IMR-90 (cell line): ENCODE measurements at regions not wholly inside any gene's neighbourhood (a gene's known extent, or its start where the extent isn't known, plus 50 kb on each side); places are given as distances from the start of the nearest gene placed in this dataset.

Source experiments
- ATAC-seq: fragments of 200-7000 bp; cut with Tn5 transposase; 2 replicates; pipeline ENCODE4 v1.9.1; 2020; ENCODE audit warnings: low read depth, mild to moderate bottlenecking, moderate library complexity
- BruUV-seq: library from RNA; stranded (reverse); fragments of 400-500 nt; replicated peaks from 2 replicates; lab custom pipeline; 2021; lab: Mats Ljungman, UMichigan
- CTCF ChIA-PET: fragments of 300-600 bp; formaldehyde crosslinking; extraction: SDS; loops from one replicate; lab custom pipeline; 2021; ENCODE audit warnings: antibody characterized with exemption; lab: Yijun Ruan, JAX
- POLR2A ChIA-PET: fragments of 300-600 bp; sonication (Branson Sonifier 250); formaldehyde crosslinking; loops from one replicate; lab custom pipeline; 2022; ENCODE audit warnings: antibody characterized with exemption; ENCODE audit not compliant: unreplicated experiment; lab: Charles Lee
- DNase-seq: peaks from one replicate; pipeline ENCODE4 v3.0.0; 2013
- H2AFZ ChIP-seq: replicated peaks from 2 replicates; pipeline ENCODE3; 2013; ENCODE audit warnings: low read length, mild to moderate bottlenecking; ENCODE audit not compliant: poor library complexity
- H2AK5ac ChIP-seq: 2 replicates; pipeline ENCODE4 v1.6.1; 2013; ENCODE audit warnings: low read depth, low read length, inconsistent platforms
- H2AK9ac ChIP-seq: replicated peaks from 2 replicates; pipeline ENCODE3; 2013; ENCODE audit warnings: mild to moderate bottlenecking, low read depth, low read length, moderate library complexity; ENCODE audit not compliant: poor library complexity
- H2BK120ac ChIP-seq: 2 replicates; pipeline ENCODE4 v1.6.1; 2013; ENCODE audit warnings: low read depth, low read length, inconsistent platforms
- H2BK15ac ChIP-seq: 3 replicates; pipeline ENCODE4 v1.6.1; 2013; ENCODE audit warnings: low read depth, low read length, inconsistent platforms
- H2BK20ac ChIP-seq: 2 replicates; pipeline ENCODE4 v1.6.1; 2013; ENCODE audit warnings: low read depth, mild to moderate bottlenecking, inconsistent platforms, low read length, moderate library complexity
- H2BK5ac ChIP-seq: 2 replicates; pipeline ENCODE4 v1.6.1; 2013; ENCODE audit warnings: mild to moderate bottlenecking, low read depth, low read length, inconsistent platforms; ENCODE audit not compliant: poor library complexity, severe bottlenecking
- H3K14ac ChIP-seq: replicated peaks from 2 replicates; pipeline ENCODE4 v1.6.1; 2013; ENCODE audit warnings: low read depth, low read length, inconsistent platforms
- H3K18ac ChIP-seq: 2 replicates; pipeline ENCODE4 v1.6.1; 2013; ENCODE audit warnings: low read depth, low read length, control low read depth
- H3K23ac ChIP-seq: 2 replicates; pipeline ENCODE4 v1.6.1; 2013; ENCODE audit warnings: low read depth, low read length, inconsistent platforms
- H3K27ac ChIP-seq: 2 replicates; pipeline ENCODE4 v1.5.1; 2013; ENCODE audit warnings: mild to moderate bottlenecking, control low read depth, low read length; ENCODE audit not compliant: insufficient read depth
- H3K27me3 ChIP-seq: 2 replicates; pipeline ENCODE4 v1.6.1; 2013; ENCODE audit warnings: low read length; ENCODE audit not compliant: control insufficient read depth, insufficient read depth
- H3K36me3 ChIP-seq: 2 replicates; pipeline ENCODE4 v1.6.1; 2013; ENCODE audit warnings: low read length, mixed read lengths; ENCODE audit not compliant: control insufficient read depth, insufficient read depth
- H3K4ac ChIP-seq: 2 replicates; pipeline ENCODE4 v1.6.1; 2013; ENCODE audit warnings: low read depth, low read length, inconsistent platforms
- H3K4me1 ChIP-seq: 2 replicates; pipeline ENCODE4 v1.6.1; 2013; ENCODE audit warnings: low read length, mixed read lengths; ENCODE audit not compliant: control insufficient read depth, insufficient read depth
- H3K4me2 ChIP-seq: 2 replicates; pipeline ENCODE4 v1.6.1; 2013; ENCODE audit warnings: low read depth, mild to moderate bottlenecking, control low read depth, low read length, moderate library complexity
- H3K4me3 ChIP-seq: 2 replicates; pipeline ENCODE4 v1.5.1; 2013; ENCODE audit warnings: low read depth, mild to moderate bottlenecking, control low read depth, low read length, moderate library complexity; ENCODE audit not compliant: insufficient read depth
- H3K56ac ChIP-seq: 2 replicates; pipeline ENCODE4 v1.6.1; 2013; ENCODE audit warnings: low read length, inconsistent platforms; ENCODE audit not compliant: insufficient read depth; ENCODE audit errors: extremely low read depth
- H3K79me1 ChIP-seq, 2 experiments: 2 replicates each; pipeline ENCODE4 v1.6.1; 2013; ENCODE audit warnings: low read length in 2 of 2, inconsistent platforms in 1 of 2, low read depth in 1 of 2
- H3K9ac ChIP-seq: 2 replicates; pipeline ENCODE4 v1.6.1; 2013; ENCODE audit warnings: low read depth, low read length, control low read depth
- H3K9me1 ChIP-seq: 2 replicates; pipeline ENCODE4 v1.6.1; 2013; ENCODE audit warnings: low read length, inconsistent platforms; ENCODE audit not compliant: insufficient read depth
- H3K9me3 ChIP-seq: 2 replicates; pipeline ENCODE4 v1.6.1; 2013; ENCODE audit warnings: low read length; ENCODE audit not compliant: control insufficient read depth, insufficient read depth
- H4K20me1 ChIP-seq: 2 replicates; pipeline ENCODE4 v1.6.1; 2013; ENCODE audit warnings: low read length, inconsistent platforms; ENCODE audit not compliant: insufficient read depth
- H4K5ac ChIP-seq: 2 replicates; pipeline ENCODE4 v1.6.1; 2013; ENCODE audit warnings: mild to moderate bottlenecking, low read depth, low read length, control low read depth
- H4K8ac ChIP-seq, 2 experiments: 2 replicates each; pipeline ENCODE4 v1.6.1; 2013; ENCODE audit warnings: low read depth in 2 of 2, low read length in 2 of 2, control low read depth in 1 of 2, inconsistent platforms in 1 of 2
- H4K91ac ChIP-seq: 2 replicates; pipeline ENCODE4 v1.6.1; 2013; ENCODE audit warnings: low read depth, low read length, inconsistent platforms; ENCODE audit not compliant: insufficient read depth
- FOS ChIP-seq: fragments of 150-350 bp; IDR thresholded peaks from 2 replicates; pipeline ENCODE4 v1.6.1; 2016; ENCODE audit warnings: low read depth, low read length
- NFE2L2 ChIP-seq: fragments of 150-350 bp; IDR thresholded peaks from 2 replicates; pipeline ENCODE4 v1.6.1; 2016; ENCODE audit warnings: low read depth, mild to moderate bottlenecking, low read length
- RAD21 ChIP-seq: IDR thresholded peaks from 2 replicates; pipeline ENCODE4 v1.6.1; 2012; ENCODE audit warnings: low read length, improper control_type of control experiment
- RCOR1 ChIP-seq: IDR thresholded peaks from 2 replicates; pipeline ENCODE4 v1.6.1; 2012; ENCODE audit warnings: mild to moderate bottlenecking, low read length, improper control_type of control experiment; ENCODE audit not compliant: insufficient replicate concordance
- WGBS, 2 experiments: methylation state at CpG; one replicate each; pipeline versions ENCODE4 v1.1.5 to v1.1.7; 2013; ENCODE audit warnings: missing lambda C conversion rate in 2 of 2; ENCODE audit not compliant: insufficient read length in 1 of 2; ENCODE audit errors: extremely low coverage in 2 of 2; 5-methylcytosine and 5-hydroxymethylcytosine counted together
- dilution Hi-C: fragments of 300-500 bp; cut with HindIII; formaldehyde crosslinking; loops from one replicate; pipeline ENCODE4 v1.14.3; 2018; ENCODE audit warnings: low sequenced_read_pairs; ENCODE audit not compliant: unreplicated experiment
- in situ Hi-C: fragments of 300-500 bp; cut with MboI; formaldehyde crosslinking; loops from 3 replicates; pipeline ENCODE4 v1.14.3; 2019; ENCODE audit warnings: low sequenced_read_pairs, inconsistent platforms, mixed read lengths
- intact Hi-C: fragments of 100-400 bp; cut with micrococcal nuclease; formaldehyde crosslinking; loops from 2 replicates; pipeline ENCODE4 v1.10.0; 2022

DNA sequence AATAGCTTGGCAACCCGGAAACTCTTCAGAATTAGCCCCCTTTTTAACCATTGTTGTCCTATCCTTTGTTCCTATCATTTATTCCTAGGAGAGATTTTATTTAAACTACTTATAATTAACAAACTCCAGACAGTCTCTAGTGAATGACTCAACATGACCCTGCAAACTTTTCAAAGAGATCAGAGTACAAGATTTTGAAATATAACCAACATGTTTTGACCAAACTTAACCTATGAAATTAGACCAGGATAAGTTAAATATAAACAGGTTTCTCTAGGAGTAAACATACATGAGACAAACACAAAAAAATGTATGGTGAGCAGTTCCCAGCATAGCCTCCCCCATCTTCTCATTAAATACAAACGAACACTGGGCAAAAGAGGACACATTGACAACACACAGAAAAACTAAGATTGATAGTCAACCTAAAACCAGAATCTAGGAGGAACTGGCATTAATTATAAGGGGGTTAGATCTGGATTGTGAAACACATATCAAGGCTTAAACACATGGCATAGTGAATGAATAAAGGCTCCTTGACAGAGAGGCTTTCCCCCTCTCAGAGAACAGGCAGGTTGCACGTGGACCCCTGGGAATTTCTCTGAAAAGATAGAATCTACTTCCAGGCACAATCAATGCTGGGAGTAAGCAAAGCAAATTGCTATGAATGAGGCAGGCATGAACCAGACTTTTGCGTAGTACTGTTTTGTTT lies 284.1 kb downstream of the IRS1 start:
- H3K9me3 ChIP-seq: no peaks in the 10 kb centered on the region
- peak overlapping the region; percentile 94 for H3K27ac ChIP-seq
- peak overlapping the region; percentile 83 for H4K91ac ChIP-seq
- H2BK120ac ChIP-seq: peak overlapping the region; percentile 83
- ATAC-seq (peak; percentile 92), DNase-seq (peak; percentile 76)
- H4K5ac ChIP-seq: peak overlapping the region; percentile 68
- ChIA-PET POLR2A (no interaction called here), CTCF (no interaction called here)
- in situ Hi-C loops (no loop called here), dilution Hi-C loops (no loop called here), intact Hi-C loops (loop anchor here (5.0 to 10.0 kb wide), 3 partner anchors 88 to 631 kb away; no protein-coding TSS in a partner anchor)
- H2AK5ac ChIP-seq: peak overlapping the region; percentile 14; the same call in 1 of the 2 replicates
- H3K36me3 ChIP-seq: no peaks in the 10 kb centered on the region
- H3K9ac ChIP-seq: peak overlapping the region; percentile 55
- no peaks in the 10 kb centered on the region for H3K79me1 ChIP-seq
- no TSS peak for BruUV-seq
- no peak overlapping the region for H2AFZ ChIP-seq
- peak overlapping the region; percentile 98 for H2BK5ac ChIP-seq
- TF ChIP-seq FOS (peak; percentile 53), NFE2L2 (peak; percentile 23; the same call in 1 of the 2 replicates), RCOR1 (no peak), RAD21 (no peak)
- no peak overlapping the region for H2AK9ac ChIP-seq
- peak overlapping the region; percentile 81 for H3K18ac ChIP-seq
- H3K14ac ChIP-seq: peak overlapping the region; percentile 56
- peak overlapping the region; percentile 92 for H3K4ac ChIP-seq
- peak overlapping the region; percentile 67; the same call in 1 of the 2 replicates for H3K56ac ChIP-seq
- H2BK20ac ChIP-seq: peak overlapping the region; percentile 63
- H3K27me3 ChIP-seq: no peaks in the 10 kb centered on the region
- H3K4me1 ChIP-seq: peaks cover 4% of the 10 kb centered on the region
- H3K4me2 ChIP-seq: peak overlapping the region; percentile 24; the same call in 1 of the 2 replicates
- peak overlapping the region; percentile 55 to 84; a peak in 3 of 4 replicates for H4K8ac ChIP-seq
- H2BK15ac ChIP-seq: peak overlapping the region; percentile 59; the same call in 2 of the 3 replicates
- peaks cover 3% of the 10 kb centered on the region for H3K9me1 ChIP-seq
- H3K23ac ChIP-seq: peak overlapping the region; percentile 67
- no peaks in the 10 kb centered on the region for H4K20me1 ChIP-seq
- no CpG with 5 or more reads among the region's 4 CpGs for WGBS, 2 experiments
- no peak overlapping the region for H3K4me3 ChIP-seq
